H1 (cell line): ENCODE measurements at regions not wholly inside any gene's neighbourhood (a gene's known extent, or its start where the extent isn't known, plus 50 kb on each side); places are given as distances from the start of the nearest gene placed in this dataset.

Experiments
- CTCF ChIA-PET: fragments of 300-600 bp; sonication (Branson Sonifier 250); formaldehyde crosslinking; loops from one replicate; lab custom pipeline; 2021; ENCODE audit not compliant: partially characterized antibody; lab: Charles Lee
- POLR2A ChIA-PET: fragments of 300-600 bp; sonication (Branson Sonifier 250); formaldehyde crosslinking; loops from one replicate; lab custom pipeline; 2021; ENCODE audit warnings: inconsistent platforms; ENCODE audit not compliant: partially characterized antibody; lab: Charles Lee
- DNase-seq, 2 experiments: peaks; one replicate each; pipeline versions ENCODE4 v3.0.0 to v3.0.0-alpha.2; 2010 to 2022; ENCODE audit warnings: low spot score in 2 of 2, low read depth in 1 of 2, mixed read lengths in 1 of 2
- FAIRE-seq: peaks from 2 replicates; lab custom pipeline; 2011; peaks lifted over from hg19 to GRCh38; lab: Jason Lieb, UNC
- H2AFZ ChIP-seq: 2 replicates; pipeline ENCODE4 v1.8.1; 2012; ENCODE audit warnings: low read length, inconsistent platforms
- H2AK5ac ChIP-seq: 2 replicates; pipeline ENCODE4 v1.6.1; 2013; ENCODE audit warnings: low read depth, low read length
- H2BK120ac ChIP-seq: replicated peaks from 2 replicates; pipeline ENCODE3; 2013; ENCODE audit warnings: low read depth, low read length, inconsistent platforms
- H2BK12ac ChIP-seq: 2 replicates; pipeline ENCODE4 v1.6.1; 2013; ENCODE audit warnings: low read depth, low read length
- H2BK15ac ChIP-seq: 2 replicates; pipeline ENCODE4 v1.6.1; 2013; ENCODE audit warnings: low read length
- H2BK20ac ChIP-seq: 2 replicates; pipeline ENCODE4 v1.6.1; 2013; ENCODE audit warnings: low read length
- H2BK5ac ChIP-seq: 2 replicates; pipeline ENCODE4 v1.6.1; 2013; ENCODE audit warnings: low read depth, low read length
- H3K14ac ChIP-seq: 2 replicates; pipeline ENCODE4 v1.6.1; 2013; ENCODE audit warnings: inconsistent platforms; ENCODE audit not compliant: insufficient read length
- H3K18ac ChIP-seq: 2 replicates; pipeline ENCODE4 v1.6.1; 2013; ENCODE audit warnings: low read length; ENCODE audit errors: extremely low read depth
- H3K23ac ChIP-seq: 2 replicates; pipeline ENCODE4 v1.6.1; 2013; ENCODE audit warnings: inconsistent platforms; ENCODE audit not compliant: insufficient read length
- H3K23me2 ChIP-seq: 2 replicates; pipeline ENCODE4 v1.6.1; 2013; ENCODE audit warnings: low read depth, low read length
- H3K27ac ChIP-seq: 2 replicates; pipeline ENCODE4 v1.6.1; 2011; ENCODE audit warnings: low read depth, low read length, inconsistent platforms
- H3K27me3 ChIP-seq, 4 experiments: replicated peaks in 1 of 4; 1 replicate in 1 of 4; 2 replicates in 3 of 4; pipeline versions ENCODE4 v1.6.1 to v1.8.1; 2011 to 2013; ENCODE audit warnings: low read length in 3 of 4, mild to moderate bottlenecking in 3 of 4, inconsistent platforms in 2 of 4, mixed read lengths in 2 of 4, moderate library complexity in 1 of 4; ENCODE audit not compliant: control insufficient read depth in 3 of 4, insufficient read depth in 3 of 4; ENCODE audit errors: extremely low read depth in 1 of 4
- H3K36me3 ChIP-seq, 4 experiments: 2 replicates each; pipeline versions ENCODE4 v1.6.1 to v1.8.1; 2011 to 2013; ENCODE audit warnings: mild to moderate bottlenecking in 4 of 4, low read length in 3 of 4, moderate library complexity in 2 of 4, control low read depth in 1 of 4, inconsistent platforms in 1 of 4; ENCODE audit not compliant: insufficient read depth in 4 of 4, control insufficient read depth in 2 of 4
- H3K4ac ChIP-seq: replicated peaks from 2 replicates; pipeline ENCODE3; 2013; ENCODE audit warnings: low read length, low read depth, mixed read lengths, inconsistent platforms; ENCODE audit not compliant: insufficient read length
- H3K4me1 ChIP-seq, 4 experiments: replicated peaks in 1 of 4; 1 replicate in 1 of 4; 2 replicates in 3 of 4; pipeline versions ENCODE4 v1.6.1 to v1.8.1; 2011 to 2013; ENCODE audit warnings: low read length in 3 of 4, inconsistent platforms in 2 of 4, mixed read lengths in 1 of 4; ENCODE audit not compliant: insufficient read depth in 4 of 4, control insufficient read depth in 3 of 4
- H3K4me2 ChIP-seq, 2 experiments: 2 replicates each; pipeline versions ENCODE4 v1.6.1 to v1.8.1; 2011 to 2013; ENCODE audit warnings: low read depth in 2 of 2, low read length in 2 of 2, control low read depth in 1 of 2, inconsistent platforms in 1 of 2, mild to moderate bottlenecking in 1 of 2; ENCODE audit not compliant: insufficient read depth in 1 of 2
- H3K4me3 ChIP-seq, 4 experiments: fragments of 200-600, 300-600 bp in 1 of 4; sonication (generic), shearing (Covaris generic), sonication (Bioruptor Twin) in 1 of 4; 2 replicates each; pipeline versions ENCODE4 v1.5.1 to v1.8.1; 2011 to 2016; ENCODE audit warnings: low read length in 4 of 4, low read depth in 3 of 4, control low read depth in 2 of 4, inconsistent platforms in 2 of 4, mild to moderate bottlenecking in 2 of 4, mixed read lengths in 1 of 4, moderate library complexity in 1 of 4; ENCODE audit not compliant: insufficient read depth in 2 of 4; ENCODE audit errors: extremely low read depth in 1 of 4
- H3K56ac ChIP-seq: replicated peaks from 2 replicates; pipeline ENCODE3; 2013; ENCODE audit warnings: low read depth, mild to moderate bottlenecking, mixed read lengths, low read length, inconsistent platforms; ENCODE audit not compliant: insufficient read length
- H3K79me1 ChIP-seq: 2 replicates; pipeline ENCODE4 v1.6.1; 2013; ENCODE audit warnings: low read depth, low read length, control low read depth
- H3K79me2 ChIP-seq, 2 experiments: 2 replicates each; pipeline versions ENCODE4 v1.6.1 to v1.8.1; 2012 to 2013; ENCODE audit warnings: low read length in 2 of 2, mild to moderate bottlenecking in 2 of 2, inconsistent platforms in 1 of 2; ENCODE audit not compliant: insufficient read depth in 2 of 2, control insufficient read depth in 1 of 2
- H3K9ac ChIP-seq, 4 experiments: replicated peaks in 1 of 4; 1 replicate in 1 of 4; 2 replicates in 3 of 4; pipeline versions ENCODE4 v1.6.1 to v1.8.1; 2011 to 2013; ENCODE audit warnings: low read depth in 3 of 4, low read length in 3 of 4, control low read depth in 2 of 4, mild to moderate bottlenecking in 2 of 4, moderate library complexity in 2 of 4, inconsistent platforms in 1 of 4; ENCODE audit errors: extremely low read depth in 1 of 4
- H3K9me3 ChIP-seq, 2 experiments: 2 replicates each; pipeline versions ENCODE4 v1.6.1 to v1.8.1; 2012 to 2013; ENCODE audit warnings: mild to moderate bottlenecking in 2 of 2, moderate library complexity in 2 of 2, control low read depth in 1 of 2, inconsistent platforms in 1 of 2, low read depth in 1 of 2, low read length in 1 of 2, mixed read lengths in 1 of 2; ENCODE audit not compliant: insufficient read depth in 2 of 2
- H4K20me1 ChIP-seq, 2 experiments: replicated peaks in 1 of 2; 2 replicates each; pipeline versions ENCODE3 to v1.8.1; 2011 to 2013; ENCODE audit warnings: inconsistent platforms in 2 of 2, low read length in 2 of 2, mild to moderate bottlenecking in 1 of 2; ENCODE audit not compliant: insufficient read depth in 2 of 2, control insufficient read depth in 1 of 2
- H4K5ac ChIP-seq: 2 replicates; pipeline ENCODE4 v1.6.1; 2013; ENCODE audit warnings: low read length, low read depth, mixed read lengths, inconsistent platforms; ENCODE audit not compliant: insufficient read length
- H4K8ac ChIP-seq: 2 replicates; pipeline ENCODE4 v1.8.0; 2013; ENCODE audit warnings: mild to moderate bottlenecking, moderate library complexity, low read length, inconsistent platforms; ENCODE audit not compliant: insufficient read depth; ENCODE audit errors: extremely low read depth
- H4K91ac ChIP-seq: replicated peaks from 2 replicates; pipeline ENCODE3; 2013; ENCODE audit warnings: low read length, mixed read lengths, inconsistent platforms; ENCODE audit not compliant: insufficient read length
- BACH1 ChIP-seq: IDR thresholded peaks from 2 replicates; pipeline ENCODE4 v1.6.1; 2012; ENCODE audit warnings: low read length, improper control_type of control experiment
- CEBPB ChIP-seq: IDR thresholded peaks from 2 replicates; pipeline ENCODE4 v1.6.1; 2012; ENCODE audit warnings: low read depth, low read length
- CTBP2 ChIP-seq: IDR thresholded peaks from 2 replicates; pipeline ENCODE4 v1.7.0; 2011; ENCODE audit warnings: borderline replicate concordance, mild to moderate bottlenecking, moderate library complexity, mixed read lengths, low read length; ENCODE audit not compliant: insufficient read depth, insufficient read length
- EZH2 ChIP-seq: fragments of 200-600 bp; sonication (generic); IDR thresholded peaks from 2 replicates; pipeline ENCODE4 v1.7.1; 2012; ENCODE audit warnings: low read depth, mild to moderate bottlenecking, moderate library complexity, low read length, inconsistent platforms; ENCODE audit not compliant: severe bottlenecking
- GABPA ChIP-seq: IDR thresholded peaks from 2 replicates; pipeline ENCODE4 v1.6.1; 2011; ENCODE audit warnings: mild to moderate bottlenecking, low read length, moderate library complexity, borderline replicate concordance; ENCODE audit not compliant: insufficient read depth
- GTF2F1 ChIP-seq: IDR thresholded peaks from 2 replicates; pipeline ENCODE4 v1.6.1; 2012; ENCODE audit warnings: low read depth, low read length, improper control_type of control experiment, borderline replicate concordance
- HDAC6 ChIP-seq: IDR thresholded peaks from one replicate; pipeline ENCODE4 v1.7.1; 2012; ENCODE audit warnings: low read depth, mild to moderate bottlenecking, inconsistent platforms, low read length, moderate library complexity
- JUN ChIP-seq: IDR thresholded peaks from 2 replicates; pipeline ENCODE4 v1.6.1; 2011; ENCODE audit warnings: low read depth, mild to moderate bottlenecking, improper control_type of control experiment, low read length
- POLR2A ChIP-seq, 2 experiments: IDR thresholded peaks; 1 replicate in 1 of 2; 2 replicates in 1 of 2; pipeline ENCODE4 v1.6.1; 2011; ENCODE audit warnings: low read depth in 2 of 2, low read length in 2 of 2, mild to moderate bottlenecking in 2 of 2; ENCODE audit errors: control extremely low read depth in 1 of 2
- SIN3A ChIP-seq, 2 experiments: IDR thresholded peaks in 1 of 2; conservative IDR thresholded peaks in 1 of 2; 2 replicates each; pipeline ENCODE4 v1.6.1; 2011 to 2012; ENCODE audit warnings: low read length in 2 of 2, improper control_type of control experiment in 1 of 2, low read depth in 1 of 2, mild to moderate bottlenecking in 1 of 2
- TAF7 ChIP-seq: optimal IDR thresholded peaks from 2 replicates; pipeline ENCODE3; 2011; ENCODE audit warnings: low read depth, mild to moderate bottlenecking, inconsistent platforms, low read length, moderate library complexity, borderline replicate concordance
- ZNF274 ChIP-seq: IDR thresholded peaks from 2 replicates; pipeline ENCODE4 v1.7.0; 2012; ENCODE audit warnings: low read length, borderline replicate concordance; ENCODE audit errors: extremely low read depth
- WGBS, 2 experiments: shearing (Covaris generic) in 1 of 2; methylation state at CpG; one replicate each; pipeline versions ENCODE4 v1.1.6 to v1.1.7; 2013 to 2015; ENCODE audit warnings: low lambda C conversion rate in 2 of 2, mixed read lengths in 2 of 2, inconsistent platforms in 1 of 2, low coverage in 1 of 2, missing lambda C conversion rate in 1 of 2; ENCODE audit not compliant: insufficient replicate concordance in 2 of 2, insufficient coverage in 1 of 2, insufficient read length in 1 of 2; ENCODE audit errors: extremely low coverage in 1 of 2, missing lambda C conversion rate in 1 of 2; 5-methylcytosine and 5-hydroxymethylcytosine counted together
- TF ChIP-seq, protein P1 (sequence below): IDR thresholded peaks from 2 replicates; pipeline ENCODE4 v1.6.1; 2011; ENCODE audit warnings: low read length, improper control_type of control experiment

GRCh38 chr12:68397566-68398158 lies 65.5 kb upstream of the MDM1 start:
- CTCF ChIA-PET, result interaction anchor here (1.2 kb wide), 1 partner anchor 18 kb away, joined by 3 read pairs; no protein-coding TSS in a partner anchor
- 85% methylated on average over 3 of the region's 4 CpGs; no CpG with 5 or more reads in 1 of the 2 experiments for WGBS, 2 experiments
- no peak for TF ChIP-seq CTBP2
- no peak for TF ChIP-seq POLR2A (IDR thresholded peaks at IDR 0.05; ENCODE audit: control extremely low read depth in 1 of 2, low read depth in 2 of 2, low read length in 2 of 2)
- no peak for TF ChIP-seq GABPA
- no peak for TF ChIP-seq TAF7
- no peak for TF ChIP-seq BACH1
- TF ChIP-seq HDAC6, result no peak
- TF ChIP-seq JUN, result no peak
- no peak for TF ChIP-seq SIN3A (conservative IDR thresholded peaks at IDR 0.05 in 1 of 2, IDR thresholded peaks at IDR 0.05 in 1 of 2; ENCODE audit: low read depth in 1 of 2, low read length in 2 of 2)
- TF ChIP-seq GTF2F1, result no peak
- no peak for TF ChIP-seq CEBPB
- no peak for TF ChIP-seq ZNF274
- TF ChIP-seq, protein P1, sequence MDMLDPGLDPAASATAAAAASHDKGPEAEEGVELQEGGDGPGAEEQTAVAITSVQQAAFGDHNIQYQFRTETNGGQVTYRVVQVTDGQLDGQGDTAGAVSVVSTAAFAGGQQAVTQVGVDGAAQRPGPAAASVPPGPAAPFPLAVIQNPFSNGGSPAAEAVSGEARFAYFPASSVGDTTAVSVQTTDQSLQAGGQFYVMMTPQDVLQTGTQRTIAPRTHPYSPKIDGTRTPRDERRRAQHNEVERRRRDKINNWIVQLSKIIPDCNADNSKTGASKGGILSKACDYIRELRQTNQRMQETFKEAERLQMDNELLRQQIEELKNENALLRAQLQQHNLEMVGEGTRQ, result no peak
- TF ChIP-seq EZH2, result no peak

More at GRCh38 chr12:68397566-68398158, 65.5 kb upstream of the MDM1 start:
- H2AK5ac ChIP-seq, result no peak overlapping the region
- no peak overlapping the region for H4K5ac ChIP-seq
- no peak overlapping the region for H3K56ac ChIP-seq
- H3K18ac ChIP-seq, result no peak overlapping the region
- no peak overlapping the region for H4K91ac ChIP-seq
- POLR2A ChIA-PET, result no interaction called here
- no peak overlapping the region for H3K27ac ChIP-seq
- no peaks in the 10 kb centered on the region for H3K79me1 ChIP-seq
- H2AFZ ChIP-seq, result no peak overlapping the region
- H3K79me2 ChIP-seq, result no peaks in the 10 kb centered on the region
- no peak overlapping the region for H3K23ac ChIP-seq
- FAIRE-seq, result no peak
- no peak overlapping the region for H3K4ac ChIP-seq
- H4K20me1 ChIP-seq, result no peaks in the 10 kb centered on the region
- H3K4me1 ChIP-seq, result no peaks in the 10 kb centered on the region
- H3K9me3 ChIP-seq, result no peaks in the 10 kb centered on the region
- H3K4me2 ChIP-seq, result no peak overlapping the region
- H3K4me3 ChIP-seq, result no peak overlapping the region
- no peak overlapping the region for H2BK120ac ChIP-seq
- H2BK12ac ChIP-seq, result no peak overlapping the region
- no peak overlapping the region for H2BK5ac ChIP-seq
- H4K8ac ChIP-seq, result no peak overlapping the region
- H3K36me3 ChIP-seq, result no peaks in the 10 kb centered on the region
- no peaks in the 10 kb centered on the region; the same call in 1 of the 2 replicates for H3K23me2 ChIP-seq
- H3K9ac ChIP-seq, result no peak overlapping the region
- no peak overlapping the region for H3K14ac ChIP-seq
- DNase-seq, result no peak
- no peak overlapping the region for H2BK15ac ChIP-seq
- H2BK20ac ChIP-seq, result no peak overlapping the region
- no peaks in the 10 kb centered on the region for H3K27me3 ChIP-seq
